H4 (cell line): ENCODE measurements at regions not wholly inside any gene's neighbourhood (a gene's known extent, or its start where the extent isn't known, plus 50 kb on each side); places are given as distances from the start of the nearest gene placed in this dataset.
"Not testable (repeated sequence)": the region's sequence is repeated elsewhere in the genome, so short reads cannot be mapped to it uniquely, and the experiment has no call there.

Source experiments
- DNase-seq: peaks from one replicate; pipeline ENCODE4 v3.0.0-alpha.2; 2015; ENCODE audit warnings: low spot score

DNA sequence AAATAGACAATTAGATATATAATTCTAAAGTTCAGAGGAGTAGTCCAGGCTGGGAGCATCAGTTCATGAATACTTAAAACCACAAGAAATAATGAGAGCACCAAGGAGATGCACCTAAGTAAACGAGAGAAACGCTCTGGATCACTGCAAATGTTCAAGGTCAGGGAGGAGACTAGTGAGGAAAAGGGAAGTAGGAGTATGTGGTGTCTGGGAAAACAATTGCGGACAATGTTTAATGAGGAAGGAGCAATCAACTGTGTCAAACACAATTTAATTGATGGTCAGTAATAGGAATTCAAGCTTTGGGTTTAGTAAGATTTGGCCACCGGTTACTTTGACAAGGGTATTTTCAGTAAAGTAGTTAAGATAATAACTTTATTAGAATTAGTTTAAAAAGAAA is 652.2 kb downstream of the DACH1 start:
- DNase-seq, result no peak

DNA sequence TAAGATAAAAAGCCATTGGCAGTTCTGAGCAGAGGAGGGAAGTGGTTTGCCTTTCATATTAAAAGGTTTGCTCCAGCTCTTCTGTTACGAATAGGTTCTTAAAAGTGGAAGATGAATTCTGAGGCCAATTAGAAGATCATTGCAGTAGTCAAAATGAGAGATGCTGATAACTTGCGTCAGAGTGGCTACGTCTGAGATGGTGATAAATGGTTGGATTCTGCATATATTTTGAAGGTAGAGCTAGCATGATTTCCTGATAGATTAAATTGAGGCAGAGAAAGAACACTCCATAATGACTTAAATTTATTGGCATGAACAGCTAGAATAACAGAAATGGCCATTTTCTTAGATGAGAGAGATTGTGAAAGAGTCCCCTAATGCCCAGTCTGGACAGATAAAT is 652.6 kb downstream of the DACH1 start:
- DNase-seq, result no peak

DNA sequence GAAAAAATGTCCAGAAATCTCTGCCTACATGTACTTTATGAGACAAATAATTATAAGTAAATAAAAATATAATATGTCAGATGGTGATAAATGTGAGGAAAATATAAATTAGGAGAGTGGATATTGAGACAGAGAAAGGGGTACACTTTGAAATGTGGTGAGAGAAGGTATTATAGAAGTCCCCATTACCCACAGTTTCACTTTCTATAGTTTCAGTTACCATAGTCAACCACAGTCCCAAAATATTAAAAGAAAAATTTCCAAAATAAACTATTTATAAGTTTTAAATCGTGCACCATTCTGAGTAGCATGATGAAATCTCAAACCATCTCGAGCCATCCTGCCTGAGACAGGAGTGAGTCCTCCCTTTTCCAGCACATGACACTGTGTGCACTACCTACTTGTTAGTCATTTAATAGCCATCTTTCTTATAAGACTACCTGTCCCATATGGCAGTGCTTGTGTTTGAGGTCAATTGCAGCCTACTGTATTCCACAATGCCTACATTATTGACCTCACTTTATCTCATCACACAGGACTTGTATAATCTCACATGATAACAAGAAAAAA is 653.7 kb downstream of the DACH1 start:
- no peak for DNase-seq

DNA sequence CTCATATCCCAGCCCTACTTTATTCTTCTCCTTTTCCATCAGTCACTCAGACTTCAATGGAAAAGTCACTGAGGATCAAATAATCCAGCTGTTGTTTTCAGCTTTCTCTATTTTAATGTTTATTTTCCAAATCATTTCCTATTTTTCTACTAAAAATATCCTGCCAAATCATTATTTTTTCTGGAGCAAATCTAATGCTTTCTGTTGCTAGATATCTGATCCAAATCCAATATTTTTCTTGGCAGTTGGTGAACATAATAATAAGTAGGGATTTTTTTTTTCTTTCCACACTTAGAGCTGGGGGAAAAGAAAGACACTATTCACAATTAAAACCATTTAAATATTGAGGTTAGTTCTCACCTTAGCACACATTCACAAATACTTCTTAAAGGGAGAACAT is 656.1 kb downstream of the DACH1 start:
- DNase-seq, result no peak

DNA sequence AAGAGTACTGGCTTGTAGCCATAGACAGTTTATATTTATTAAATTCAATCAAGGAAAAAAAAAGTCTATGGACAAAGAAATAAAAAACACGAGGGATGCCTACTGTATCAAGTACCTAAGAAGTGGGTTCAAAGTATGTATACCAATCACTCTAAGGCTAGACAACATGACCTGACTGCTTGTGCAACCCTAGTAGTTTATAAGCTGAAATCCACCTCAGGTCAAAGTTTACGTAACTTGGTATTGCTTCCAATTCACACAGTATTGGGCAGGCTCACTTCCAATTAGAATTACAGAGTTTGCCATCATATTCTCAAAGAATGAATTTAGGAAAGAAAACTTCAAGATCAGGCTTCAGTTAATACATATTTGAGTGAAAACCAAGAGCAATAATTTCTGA is 657.8 kb downstream of the DACH1 start:
- no peak for DNase-seq

DNA sequence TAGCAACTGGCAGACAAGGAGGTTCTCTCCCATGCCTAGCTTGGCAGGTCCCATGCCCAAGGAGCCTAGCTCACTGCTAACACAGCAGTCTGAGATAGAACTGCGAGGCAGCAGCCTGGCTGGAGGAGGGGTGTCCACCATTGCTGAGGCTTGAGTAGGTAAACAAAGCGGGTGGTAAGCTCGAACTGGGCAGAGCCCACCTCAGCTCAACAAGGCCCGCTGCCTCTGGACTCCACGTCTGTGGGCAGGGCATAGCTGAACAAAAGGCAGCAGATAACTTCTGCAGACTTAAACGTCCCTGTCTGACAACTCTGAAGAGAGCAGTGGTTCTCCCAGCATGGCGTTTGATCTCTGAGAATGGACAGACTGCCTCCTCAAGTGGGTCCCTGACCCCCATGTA is 682.4 kb downstream of the DACH1 start:
- not testable (repeated sequence) for DNase-seq

DNA sequence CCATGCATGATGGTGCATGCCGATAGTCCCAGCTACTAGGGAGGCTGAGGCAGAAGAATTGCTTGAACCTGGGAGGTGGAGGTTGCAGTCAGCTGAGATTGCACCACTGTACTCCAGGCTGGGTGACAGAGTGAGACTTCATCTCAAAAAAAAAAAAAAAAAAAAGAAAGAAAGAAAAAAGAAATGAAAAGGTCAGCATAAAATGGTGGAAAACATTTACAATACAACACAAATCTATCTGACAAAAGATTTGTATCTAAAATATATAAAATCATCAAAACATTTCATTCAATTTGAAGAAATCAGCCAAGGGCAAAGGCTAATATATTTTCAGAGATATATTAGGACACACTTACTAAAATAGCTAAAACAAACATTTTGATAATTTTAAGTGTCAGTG is 683.7 kb downstream of the DACH1 start:
- not testable (repeated sequence) for DNase-seq

DNA sequence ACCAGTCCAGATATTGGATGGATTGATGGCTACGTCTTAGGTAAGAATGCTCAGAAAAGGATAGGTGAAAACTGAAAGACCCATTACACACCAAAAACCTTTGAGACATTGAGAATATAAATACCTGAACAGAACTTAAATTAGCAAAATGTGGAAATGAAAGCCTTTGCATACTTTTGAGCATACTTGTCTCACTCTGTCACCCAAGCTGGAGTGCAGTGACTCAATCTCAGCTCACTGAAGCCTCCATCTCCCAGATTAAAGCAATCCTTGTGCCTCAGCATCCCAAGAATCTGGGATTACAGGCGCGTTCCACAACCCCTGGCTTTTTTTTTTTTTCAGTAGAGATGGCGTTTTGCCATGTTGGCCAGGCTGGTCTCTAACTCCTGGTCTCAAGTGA is 695.3 kb downstream of the DACH1 start:
- no peak for DNase-seq

DNA sequence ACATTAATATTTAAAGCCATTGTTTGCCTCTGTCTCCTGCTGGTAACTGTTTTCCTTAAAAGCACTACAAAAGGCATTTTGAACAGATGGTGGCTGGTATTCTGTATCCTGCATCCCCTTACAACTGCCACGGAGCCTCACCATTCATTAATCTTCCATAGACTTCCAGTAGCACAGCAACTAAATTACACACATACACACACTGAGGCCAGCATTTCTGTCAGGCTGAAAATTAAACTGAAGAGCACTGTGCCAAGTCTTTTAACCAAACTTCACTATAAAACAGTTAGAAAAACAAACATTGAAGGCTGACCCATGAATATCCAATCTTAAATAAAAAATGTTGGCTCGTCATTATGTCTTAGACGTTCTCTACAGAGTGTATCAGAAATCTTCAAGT is 697.8 kb downstream of the DACH1 start:
- peak; percentile 4 for DNase-seq

DNA sequence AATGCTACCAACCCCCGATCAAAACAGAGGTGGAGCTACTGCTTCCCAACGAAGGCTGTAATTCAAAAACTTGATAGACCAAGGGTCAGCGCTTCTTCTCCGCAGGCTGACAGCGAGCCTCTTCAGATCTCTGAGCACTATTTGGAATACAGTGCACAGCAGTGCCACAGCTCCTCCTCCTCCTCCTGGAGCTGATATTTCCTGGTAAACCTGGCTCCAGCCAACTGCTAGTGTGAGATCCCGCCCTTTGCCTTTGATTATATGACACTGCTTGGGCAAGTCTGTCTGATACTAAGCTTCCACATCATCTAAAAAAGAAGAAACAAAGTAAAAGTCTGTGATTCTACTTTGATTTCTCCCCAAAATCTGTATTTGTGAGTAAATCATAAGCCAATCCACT is 710.5 kb downstream of the DACH1 start:
- DNase-seq, result no peak

DNA sequence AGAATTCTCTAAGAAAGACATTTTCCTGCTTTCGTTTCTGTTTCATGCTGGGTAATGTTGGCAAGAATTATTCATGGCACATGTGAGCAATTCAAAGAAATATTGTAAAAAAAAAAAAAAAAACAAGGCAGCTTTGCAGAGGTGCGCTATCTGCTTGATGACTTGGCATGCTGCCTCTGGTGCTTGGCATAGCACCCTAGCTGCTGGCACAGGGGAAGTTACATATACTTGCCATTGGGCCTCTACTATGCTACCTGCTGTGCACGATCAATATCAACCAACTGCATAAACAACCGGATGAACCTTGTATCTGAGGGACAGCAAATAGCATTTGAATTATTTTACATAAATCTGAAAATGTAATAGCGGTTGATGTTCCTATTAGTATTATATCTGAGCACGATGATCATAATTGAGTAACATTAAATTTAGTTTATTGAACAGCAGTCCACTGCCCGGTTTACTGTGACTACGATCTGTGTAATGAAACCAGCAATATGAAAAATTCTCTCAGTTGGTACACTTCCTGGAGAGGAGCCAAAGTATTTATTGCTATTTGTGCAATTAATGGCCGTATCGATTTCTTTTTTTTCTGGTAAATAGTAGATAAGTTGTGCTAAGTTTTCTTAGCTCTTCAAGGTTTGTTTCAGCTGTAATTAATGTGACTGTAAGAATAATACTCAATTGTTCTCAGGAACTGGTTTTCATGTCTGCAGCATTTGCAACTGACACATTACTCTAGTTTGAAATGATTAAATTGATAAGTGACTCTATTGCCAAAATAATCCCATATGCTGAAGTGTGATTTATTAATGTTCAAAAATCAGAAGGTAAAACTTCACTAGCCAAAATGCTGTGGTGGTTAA is 717.3 kb downstream of the DACH1 start:
- DNase-seq, result no peak

DNA sequence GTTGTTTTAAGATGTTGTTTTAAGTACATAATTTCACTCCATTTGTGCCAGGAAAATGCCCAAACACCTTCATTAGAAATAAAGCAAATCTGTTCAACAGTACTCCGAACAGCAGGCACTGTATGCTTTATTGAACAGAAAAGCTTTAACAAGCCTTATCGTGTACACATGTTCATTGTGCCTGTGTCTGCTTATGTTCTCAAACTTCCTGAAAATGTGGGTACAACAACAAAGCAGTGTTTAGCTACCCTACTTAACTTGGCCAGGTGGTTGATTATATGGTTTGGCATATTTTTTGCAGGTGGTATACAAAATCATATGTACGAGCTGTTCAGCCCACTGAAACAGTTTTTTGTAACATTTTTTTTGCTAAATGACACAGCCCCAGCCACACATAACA is 718.0 kb downstream of the DACH1 start:
- no peak for DNase-seq

DNA sequence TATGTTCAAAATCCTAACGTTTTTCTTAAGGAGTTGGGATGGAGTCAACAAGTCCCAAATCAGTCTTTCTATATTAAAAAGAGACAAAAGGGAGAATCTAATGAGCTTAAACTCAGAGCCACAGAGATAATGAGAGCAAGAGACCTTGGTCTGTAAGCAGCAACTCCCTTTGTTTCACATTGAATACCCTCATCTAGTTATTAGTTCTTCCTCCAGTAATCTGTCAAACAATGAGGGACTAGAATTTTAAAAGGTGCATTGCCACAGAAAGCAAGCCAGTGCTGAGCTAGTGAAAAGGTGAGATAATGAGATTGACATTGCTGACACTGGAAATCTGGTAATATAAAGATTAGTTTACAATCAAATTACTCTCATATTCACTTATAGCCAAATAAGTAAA is 718.6 kb downstream of the DACH1 start:
- no peak for DNase-seq

DNA sequence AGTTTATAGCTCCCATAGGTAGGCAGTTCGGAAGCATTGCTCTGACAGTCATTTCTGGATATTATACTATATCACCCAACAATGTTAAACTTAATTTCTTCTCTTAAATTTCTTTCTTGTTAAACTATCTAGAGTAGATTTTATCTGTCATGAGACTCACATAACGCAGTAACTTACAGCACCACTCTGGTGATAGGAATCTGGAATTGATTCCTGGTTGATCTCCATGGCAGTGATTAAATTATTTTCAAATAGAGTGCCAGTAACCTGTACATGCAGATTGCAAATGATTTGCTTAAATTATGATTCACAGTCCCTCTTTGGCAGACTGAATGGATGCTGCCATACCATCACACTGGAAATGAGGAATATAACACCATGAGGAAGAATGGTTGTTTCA is 722.1 kb downstream of the DACH1 start:
- no peak for DNase-seq

DNA sequence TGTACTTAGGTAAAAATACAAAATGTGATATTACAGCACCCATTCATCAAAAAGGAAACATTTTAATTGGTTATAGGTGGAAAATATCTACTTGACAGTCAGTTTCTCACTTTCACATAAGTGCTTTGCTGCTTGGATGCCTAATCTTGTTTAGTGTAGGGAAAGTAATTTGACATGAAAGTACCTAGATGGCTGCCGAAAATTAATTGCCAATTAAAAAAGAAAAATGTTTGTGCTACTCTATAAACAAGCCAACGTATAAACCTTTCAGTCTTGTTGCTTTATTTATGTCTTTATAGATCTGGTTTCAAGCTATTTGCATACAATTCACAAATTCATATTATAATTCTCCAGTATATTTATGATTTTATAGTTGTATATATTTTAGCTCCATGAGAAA is 729.9 kb downstream of the DACH1 start:
- no peak for DNase-seq

DNA sequence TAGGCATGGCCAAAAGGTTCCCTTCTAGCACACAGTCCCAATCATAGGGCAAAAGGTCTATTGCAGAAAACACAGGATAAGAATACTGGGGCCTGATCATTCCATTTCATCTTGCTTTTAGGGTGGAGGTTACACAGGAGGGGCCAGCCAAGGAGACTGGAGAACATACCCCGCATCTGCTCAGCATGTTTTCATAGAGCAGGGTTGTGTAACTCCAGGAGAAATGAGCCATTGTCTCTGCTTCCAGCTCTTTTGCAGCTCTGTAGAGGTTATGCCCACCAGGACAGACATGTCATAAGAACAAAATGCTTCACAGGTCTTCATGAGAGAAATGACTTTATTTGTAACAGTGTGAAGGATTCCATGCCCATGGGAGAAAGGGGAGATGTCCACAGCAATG is 742.8 kb downstream of the DACH1 start:
- no peak for DNase-seq

DNA sequence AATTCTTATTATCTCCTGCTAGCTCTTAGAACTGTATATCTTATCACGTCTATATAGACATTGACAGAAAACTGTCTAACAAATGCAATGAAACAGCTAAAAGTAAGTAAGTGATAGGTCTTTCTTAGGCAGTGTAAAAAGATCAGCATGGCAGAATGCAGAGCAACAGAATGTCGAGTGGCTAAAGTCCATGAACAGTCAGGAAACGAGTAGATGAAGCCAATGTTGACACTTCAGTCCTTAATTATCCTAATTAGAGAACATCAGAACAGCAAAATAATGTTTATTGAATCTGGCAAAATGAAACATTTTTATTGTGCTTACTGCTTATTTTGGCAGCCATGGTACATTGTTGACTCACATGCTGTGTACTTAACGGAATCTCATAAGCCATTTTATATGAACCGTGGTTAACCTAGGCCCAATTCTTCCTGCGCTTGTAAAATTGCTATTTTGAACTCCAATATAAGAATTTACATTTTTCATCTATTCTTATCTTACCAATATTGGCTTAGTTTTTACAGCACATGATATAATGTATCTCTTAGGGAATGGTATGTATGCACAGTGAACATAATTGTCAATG is 748.1 kb downstream of the DACH1 start:
- no peak for DNase-seq

DNA sequence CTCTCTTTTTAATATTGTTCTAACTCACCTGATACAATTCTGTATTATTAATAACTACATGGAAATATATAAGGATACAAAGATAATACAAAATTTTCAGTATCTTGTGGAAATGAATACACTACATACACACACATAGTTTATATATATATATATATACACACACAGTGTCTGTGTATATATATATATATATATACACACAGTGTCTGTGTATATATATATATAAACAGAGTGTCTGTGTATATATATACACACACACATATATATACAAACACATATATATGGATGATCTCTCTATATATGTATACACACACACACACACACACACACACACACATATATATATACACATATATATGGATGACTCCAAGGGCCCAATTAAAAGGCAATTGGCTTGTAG is 749.1 kb downstream of the DACH1 start:
- no peak for DNase-seq

DNA sequence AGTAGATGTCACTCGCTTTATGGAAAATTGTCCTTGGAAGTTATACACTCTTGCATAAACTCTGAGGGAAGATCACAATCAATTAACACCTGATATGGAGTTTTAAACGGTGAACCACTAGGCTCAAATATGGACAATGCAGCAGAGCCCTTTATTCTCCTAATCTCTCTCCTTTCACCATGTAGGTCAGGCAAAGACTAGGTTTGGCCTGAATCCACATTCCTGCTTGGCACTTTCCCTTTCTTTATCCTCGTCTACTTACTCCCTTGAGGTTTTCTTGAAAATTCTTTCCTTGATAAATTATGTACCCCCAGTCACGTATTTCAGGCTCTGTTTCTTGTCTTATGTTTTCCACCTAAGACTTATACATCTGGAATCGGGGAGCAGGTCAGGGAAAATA is 751.7 kb downstream of the DACH1 start:
- DNase-seq, result no peak

DNA sequence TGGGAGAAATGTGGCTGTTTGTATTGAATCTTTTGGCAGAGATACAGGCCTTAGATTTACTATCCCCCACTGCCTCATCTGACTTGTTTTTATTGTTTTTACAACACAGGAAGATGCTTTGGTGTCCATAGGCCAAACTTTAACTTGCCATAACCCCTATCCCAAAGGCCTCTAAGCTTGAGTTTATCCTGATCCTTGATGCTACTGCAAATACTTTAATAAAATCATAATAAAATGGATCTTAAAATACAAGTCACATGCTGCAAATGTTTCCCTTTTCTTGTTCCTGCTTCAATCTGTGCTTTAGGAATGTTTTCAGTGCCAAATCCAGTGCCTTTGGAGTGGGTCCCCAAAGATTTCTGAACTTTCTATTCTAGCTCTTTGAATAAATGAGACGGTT is 770.6 kb downstream of the DACH1 start:
- no peak for DNase-seq

DNA sequence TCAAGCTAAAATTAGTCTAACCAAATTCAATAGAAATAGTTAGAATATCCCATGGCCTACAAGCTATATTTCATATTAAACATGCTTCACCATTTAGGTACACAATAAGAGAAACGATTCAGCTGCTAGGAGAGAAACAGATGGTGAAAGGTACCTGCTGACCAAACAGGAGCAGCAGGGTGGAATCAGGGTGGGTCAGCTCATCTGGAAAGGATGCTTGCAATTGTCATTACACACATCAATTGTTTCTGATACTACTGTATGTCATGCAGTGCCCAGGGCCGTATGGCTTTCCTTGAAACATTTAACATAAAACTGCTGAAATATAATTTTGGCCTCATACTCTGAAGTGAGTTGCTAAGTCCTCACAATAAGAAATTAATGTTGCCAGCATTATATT is 776.0 kb downstream of the DACH1 start:
- DNase-seq, result no peak

DNA sequence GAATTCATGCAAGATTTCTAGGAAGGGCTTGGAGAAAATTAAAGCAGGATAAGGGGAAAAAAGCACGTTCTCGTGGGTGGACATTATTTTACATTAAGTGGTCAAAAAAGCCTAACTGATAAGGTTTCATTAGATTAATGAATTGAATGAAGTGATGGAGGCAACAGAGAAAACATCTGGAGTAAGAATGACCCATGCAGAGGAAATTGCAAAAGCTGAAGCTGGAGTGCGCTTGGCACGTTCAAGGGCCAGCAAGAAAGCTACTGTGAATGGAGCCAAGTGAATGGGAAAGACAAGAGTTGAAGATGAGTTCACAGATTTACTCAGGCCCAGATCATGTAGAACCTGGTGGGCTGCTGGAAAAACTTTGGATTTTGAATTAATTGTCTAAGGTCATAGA is 777.9 kb downstream of the DACH1 start:
- DNase-seq, result no peak

DNA sequence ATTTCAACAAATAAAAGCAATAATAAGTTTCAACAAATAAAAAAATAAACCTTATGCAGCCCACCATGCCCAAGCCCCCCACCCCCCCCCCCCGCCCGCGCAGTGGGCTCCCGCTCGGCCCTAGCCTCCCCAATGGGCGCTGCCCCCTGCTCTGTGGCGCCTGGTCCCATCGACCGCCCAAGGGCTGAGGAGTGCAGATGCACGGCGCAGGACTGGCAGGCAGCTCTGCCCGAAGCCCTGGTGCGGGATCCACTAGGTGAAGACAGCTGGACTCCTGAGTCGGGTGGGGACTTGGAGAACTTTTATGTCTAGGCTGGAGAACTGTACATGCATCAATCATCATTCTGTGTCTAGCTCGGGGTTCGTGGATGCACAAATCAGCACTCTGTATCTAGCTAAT is 779.6 kb downstream of the DACH1 start:
- no peak for DNase-seq
